Osteocyte (in vitro differentiated cells): ENCODE measurements at regions not wholly inside any gene's neighbourhood (a gene's known extent, or its start where the extent isn't known, plus 50 kb on each side); places are given as distances from the start of the nearest gene placed in this dataset.

ENCODE experiments used
- DNase-seq: peaks from one replicate; pipeline ENCODE4 v3.0.0; 2021; ENCODE audit warnings: mixed read lengths; ENCODE audit not compliant: unreplicated experiment; ENCODE audit errors: extremely low spot score
- H3K27ac Mint-ChIP-seq: one replicate; pipeline ENCODE4 v1.8.0; 2021; ENCODE audit warnings: mild to moderate bottlenecking, mixed read lengths; ENCODE audit not compliant: unreplicated experiment
- H3K27me3 Mint-ChIP-seq: one replicate; pipeline ENCODE4 v1.8.0; 2021; ENCODE audit warnings: mixed read lengths; ENCODE audit not compliant: unreplicated experiment
- H3K36me3 Mint-ChIP-seq: one replicate; pipeline ENCODE4 v1.8.0; 2021; ENCODE audit warnings: mixed read lengths; ENCODE audit not compliant: unreplicated experiment
- H3K4me1 Mint-ChIP-seq: one replicate; pipeline ENCODE4 v1.8.0; 2021; ENCODE audit warnings: mixed read lengths; ENCODE audit not compliant: unreplicated experiment
- H3K4me3 Mint-ChIP-seq: one replicate; pipeline ENCODE4 v1.8.0; 2021; ENCODE audit warnings: mild to moderate bottlenecking, moderate library complexity, mixed read lengths; ENCODE audit not compliant: unreplicated experiment
- H3K9me3 Mint-ChIP-seq: one replicate; pipeline ENCODE4 v1.8.0; 2021; ENCODE audit warnings: mixed read lengths; ENCODE audit not compliant: unreplicated experiment
- CTCF ChIP-seq: fragments of 200-600 bp; sonication (generic); IDR thresholded peaks from 2 replicates; pipeline ENCODE4 v1.5.0; 2021; ENCODE audit warnings: antibody characterized with exemption, mild to moderate bottlenecking, moderate library complexity

- Mint-ChIP-seq H3K27ac (no peak overlapping the region), H3K4me1 (no peaks in the 10 kb centered on the region), H3K27me3 (no peaks in the 10 kb centered on the region), H3K9me3 (peaks cover 36% of the 10 kb centered on the region), H3K36me3 (no peaks in the 10 kb centered on the region), H3K4me3 (no peak overlapping the region)
- no peak for DNase-seq
- TF ChIP-seq CTCF: no peak
Observed at GRCh38 chr18:5091741-5092140, 105.3 kb downstream of the AKAIN1 start.

- H3K36me3 Mint-ChIP-seq: no peaks in the 10 kb centered on the region
- no peak overlapping the region for H3K4me3 Mint-ChIP-seq
- no peaks in the 10 kb centered on the region for H3K9me3 Mint-ChIP-seq
- TF ChIP-seq CTCF: no peak
- no peak overlapping the region for H3K27ac Mint-ChIP-seq
- no peaks in the 10 kb centered on the region for H3K27me3 Mint-ChIP-seq
- no peak for DNase-seq
- no peaks in the 10 kb centered on the region for H3K4me1 Mint-ChIP-seq
Observed at GRCh38 chr18:5075297-5075696, 121.8 kb downstream of the AKAIN1 start.

GRCh38 chr18:5073026-5073944 is 123.8 kb downstream of the AKAIN1 start:
- Mint-ChIP-seq H3K9me3 (no peaks in the 10 kb centered on the region), H3K27ac (no peak overlapping the region), H3K36me3 (no peaks in the 10 kb centered on the region), H3K4me1 (no peaks in the 10 kb centered on the region), H3K27me3 (no peaks in the 10 kb centered on the region), H3K4me3 (no peak overlapping the region)
- peak; percentile 39 for TF ChIP-seq CTCF
- no peak for DNase-seq

GRCh38 chr18:5068851-5069250 is 128.2 kb downstream of the AKAIN1 start:
- no peak for TF ChIP-seq CTCF
- H3K4me3 Mint-ChIP-seq: no peak overlapping the region
- no peak for DNase-seq

GRCh38 chr18:5066380-5066977 is 130.6 kb downstream of the AKAIN1 start:
- peaks cover 6% of the 10 kb centered on the region for H3K9me3 Mint-ChIP-seq
- H3K27ac Mint-ChIP-seq: no peak overlapping the region
- no peak for DNase-seq
- no peaks in the 10 kb centered on the region for H3K4me1 Mint-ChIP-seq
- TF ChIP-seq CTCF: no peak
- H3K27me3 Mint-ChIP-seq: no peaks in the 10 kb centered on the region
- no peak overlapping the region for H3K4me3 Mint-ChIP-seq
- no peaks in the 10 kb centered on the region for H3K36me3 Mint-ChIP-seq

More at GRCh38 chr18:5068851-5069250, 128.2 kb downstream of the AKAIN1 start:
- Mint-ChIP-seq H3K36me3 (no peaks in the 10 kb centered on the region), H3K4me1 (no peaks in the 10 kb centered on the region), H3K9me3 (peaks cover 6% of the 10 kb centered on the region), H3K27me3 (no peaks in the 10 kb centered on the region), H3K27ac (no peak overlapping the region)
